Activated T-cell treated with anti-CD3 and anti-CD28 coated beads, Interleukin-2, amount 50 U/mL, for 4 hours (primary cell): ENCODE measurements at regions not wholly inside any gene's neighbourhood (a gene's known extent, or its start where the extent isn't known, plus 50 kb on each side); places are given as distances from the start of the nearest gene placed in this dataset.
A peak's percentile ranks its signal among the peaks of the same experiment; 100 is the strongest.

Experiments
- ATAC-seq, 2 donors: fragments of 200-7000 bp; cut with Tn5 transposase; one replicate each; pipeline ENCODE4 v1.10.0; 2021
- DNase-seq: peaks from one replicate; pipeline ENCODE4 v3.0.0-alpha.2; 2020
- H3K27me3 Mint-ChIP-seq: one replicate; pipeline ENCODE4 v1.8.0; 2021; ENCODE audit warnings: low read depth, mixed read lengths
- H3K36me3 Mint-ChIP-seq: one replicate; pipeline ENCODE4 v1.8.0; 2022; ENCODE audit warnings: mixed read lengths; ENCODE audit not compliant: insufficient read depth
- H3K4me1 Mint-ChIP-seq: one replicate; pipeline ENCODE4 v1.8.0; 2021; ENCODE audit warnings: low read depth, mixed read lengths
- H3K4me3 Mint-ChIP-seq: one replicate; pipeline ENCODE4 v1.8.0; 2021; ENCODE audit warnings: mild to moderate bottlenecking, moderate library complexity, mixed read lengths
- H3K9me3 Mint-ChIP-seq: one replicate; pipeline ENCODE4 v1.8.0; 2021; ENCODE audit warnings: mixed read lengths

GRCh38 chr4:138964716-138965426 is 50.7 kb upstream of the NOCT start:
- H3K9me3 Mint-ChIP-seq = no peaks in the 10 kb centered on the region
- ATAC-seq (no peak), DNase-seq (no peak)
- no peaks in the 10 kb centered on the region for H3K27me3 Mint-ChIP-seq
- H3K36me3 Mint-ChIP-seq = no peaks in the 10 kb centered on the region
- no peaks in the 10 kb centered on the region for H3K4me1 Mint-ChIP-seq
- no peak overlapping the region for H3K4me3 Mint-ChIP-seq

GRCh38 chr4:138963412-138963811 is 52.2 kb upstream of the NOCT start:
- Mint-ChIP-seq H3K4me1 (no peaks in the 10 kb centered on the region), H3K36me3 (no peaks in the 10 kb centered on the region), H3K4me3 (no peak overlapping the region), H3K9me3 (no peaks in the 10 kb centered on the region), H3K27me3 (peaks cover 1% of the 10 kb centered on the region)
- DNase-seq = no peak
- ATAC-seq = no peak

DNA sequence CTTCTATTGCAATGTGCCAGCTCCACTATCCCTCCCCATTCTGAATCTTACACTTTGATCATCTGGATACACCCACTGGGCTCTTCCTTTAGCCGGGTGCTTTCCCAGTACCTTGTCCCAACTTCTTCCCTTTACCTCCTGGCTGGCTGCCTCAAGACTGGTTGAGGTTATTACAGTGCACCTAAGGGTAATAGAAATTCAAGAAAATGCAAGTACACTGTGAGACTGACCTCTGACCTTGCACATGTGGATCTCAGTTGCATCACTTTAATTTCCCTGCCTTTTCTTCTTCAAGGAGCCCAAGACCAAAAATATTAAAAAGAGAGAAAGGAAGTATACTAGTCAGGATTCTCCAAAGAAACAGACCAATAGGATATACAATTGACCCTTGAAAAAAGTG is 53.9 kb upstream of the NOCT start:
- no peak for DNase-seq
- Mint-ChIP-seq H3K36me3 (no peaks in the 10 kb centered on the region), H3K4me3 (no peak overlapping the region), H3K27me3 (peaks cover 7% of the 10 kb centered on the region), H3K9me3 (no peaks in the 10 kb centered on the region), H3K4me1 (no peaks in the 10 kb centered on the region)
- no peak for ATAC-seq

GRCh38 chr4:138961129-138961528 is 54.5 kb upstream of the NOCT start:
- Mint-ChIP-seq H3K4me3 (no peak overlapping the region), H3K27me3 (peaks cover 7% of the 10 kb centered on the region), H3K36me3 (no peaks in the 10 kb centered on the region), H3K4me1 (no peaks in the 10 kb centered on the region), H3K9me3 (no peaks in the 10 kb centered on the region)
- no peak for DNase-seq
- no peak for ATAC-seq

DNA sequence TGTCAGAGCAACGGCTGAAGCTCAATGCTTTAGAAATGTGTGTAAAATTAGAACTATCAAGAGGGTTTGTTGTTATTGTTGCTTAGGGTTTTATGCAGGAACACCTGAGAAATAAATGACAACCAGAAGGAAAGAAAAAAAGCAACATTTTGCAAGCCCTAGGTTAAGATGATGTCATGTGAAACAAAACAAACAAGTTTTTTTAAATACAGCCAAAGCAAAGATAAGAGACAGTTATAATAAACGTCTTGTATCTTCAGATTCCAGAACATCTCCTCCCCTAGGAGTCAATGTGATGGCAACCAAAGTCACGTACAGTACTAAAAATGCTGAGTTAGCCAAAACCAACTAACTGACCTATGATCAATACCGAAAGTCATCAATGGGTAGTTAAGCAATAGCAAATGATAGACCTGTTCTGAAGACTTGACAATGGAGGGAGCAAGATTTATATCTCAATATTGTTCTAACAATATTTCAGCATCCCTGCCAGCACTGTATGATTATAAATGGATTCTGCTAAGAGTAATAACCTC is 55.3 kb upstream of the NOCT start:
- H3K4me3 Mint-ChIP-seq = no peak overlapping the region
- ATAC-seq (no peak), DNase-seq (no peak)
- H3K36me3 Mint-ChIP-seq = no peaks in the 10 kb centered on the region
- H3K27me3 Mint-ChIP-seq = peaks cover 7% of the 10 kb centered on the region
- H3K4me1 Mint-ChIP-seq = no peaks in the 10 kb centered on the region
- H3K9me3 Mint-ChIP-seq = no peaks in the 10 kb centered on the region

DNA sequence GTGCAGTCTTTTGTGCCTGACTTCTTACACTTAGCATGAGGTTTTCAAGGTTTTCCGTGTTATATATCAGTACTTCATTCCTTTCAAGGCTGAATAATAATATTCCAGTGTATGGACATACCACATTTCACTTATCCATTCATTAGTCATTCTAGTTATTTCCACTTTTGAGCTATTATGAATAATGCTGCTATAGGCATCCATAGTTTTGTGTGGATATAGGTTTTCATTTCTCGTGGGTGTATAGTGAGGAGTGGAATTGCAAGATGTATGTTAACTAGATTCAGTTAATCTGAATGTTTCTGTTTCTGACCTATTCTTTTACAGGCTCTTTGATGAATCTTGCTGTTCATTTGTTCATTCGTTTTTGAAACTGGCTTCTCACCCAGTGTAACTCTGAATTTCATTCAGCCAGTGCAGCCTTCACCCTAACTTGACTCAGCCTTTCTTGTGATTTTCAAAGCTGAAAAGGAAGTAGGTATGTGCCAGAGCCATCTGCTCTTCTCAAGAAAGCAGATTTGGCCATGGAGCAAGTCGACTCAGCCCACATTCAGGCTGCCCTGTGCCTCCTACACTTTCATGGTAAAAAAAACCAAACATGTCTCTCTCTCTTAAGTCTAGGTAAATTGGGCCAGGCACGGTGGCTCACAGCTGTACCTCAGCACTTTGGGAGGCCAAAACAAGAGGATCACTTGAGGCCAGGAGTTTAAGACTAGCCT is 56.3 kb upstream of the NOCT start:
- ATAC-seq = no peak
- H3K36me3 Mint-ChIP-seq = no peaks in the 10 kb centered on the region

DNA sequence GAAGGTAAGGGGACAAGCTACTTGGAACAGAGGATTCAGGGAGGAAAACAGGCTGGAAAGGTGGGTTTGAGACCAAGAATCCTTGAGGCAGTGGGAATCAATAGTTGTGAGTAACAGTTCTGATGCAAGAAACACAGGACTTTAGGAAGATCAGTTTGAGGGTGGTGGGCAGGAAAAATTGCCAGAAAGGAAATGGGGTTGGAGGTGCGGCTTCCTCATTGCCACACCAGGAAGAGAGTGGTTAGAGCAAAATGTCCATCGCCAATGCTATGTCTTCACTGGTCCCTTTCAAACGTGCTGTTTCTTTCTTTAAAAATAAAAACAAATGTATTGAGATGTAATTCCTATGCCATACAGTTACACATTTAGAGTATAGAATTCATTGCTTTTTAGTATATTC is 57.1 kb upstream of the NOCT start:
- DNase-seq (no peak), ATAC-seq (no peak)
- Mint-ChIP-seq H3K4me1 (no peaks in the 10 kb centered on the region), H3K9me3 (no peaks in the 10 kb centered on the region), H3K27me3 (peaks cover 9% of the 10 kb centered on the region), H3K4me3 (no peak overlapping the region), H3K36me3 (no peaks in the 10 kb centered on the region)

More for the DNA sequence above, 56.3 kb upstream of the NOCT start:
- Mint-ChIP-seq H3K27me3 (peaks cover 9% of the 10 kb centered on the region), H3K9me3 (no peaks in the 10 kb centered on the region), H3K4me1 (no peaks in the 10 kb centered on the region), H3K4me3 (no peak overlapping the region)
- no peak for DNase-seq

DNA sequence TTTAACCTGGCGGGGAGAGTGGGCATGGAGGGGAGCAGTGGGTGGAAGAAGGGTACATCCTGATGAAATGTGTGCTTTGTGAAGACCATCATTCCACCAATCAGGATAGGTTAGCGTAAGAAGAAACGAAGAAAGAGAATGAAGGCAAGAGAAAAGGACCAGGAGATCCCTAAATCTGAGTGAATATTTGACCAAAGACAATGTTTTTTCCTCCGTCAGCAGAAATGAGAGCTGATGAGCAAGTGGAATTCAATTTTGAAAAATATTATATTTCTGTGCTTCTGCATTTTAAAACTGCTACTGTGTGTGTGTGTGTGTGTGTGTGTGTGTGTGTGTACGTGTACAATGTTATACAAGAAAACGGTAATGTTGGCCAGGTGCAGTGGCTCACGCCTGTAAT is 58.3 kb upstream of the NOCT start:
- DNase-seq = no peak
- Mint-ChIP-seq H3K36me3 (no peaks in the 10 kb centered on the region), H3K9me3 (no peaks in the 10 kb centered on the region), H3K4me1 (no peaks in the 10 kb centered on the region), H3K27me3 (peaks cover 9% of the 10 kb centered on the region), H3K4me3 (no peak overlapping the region)
- no peak for ATAC-seq

DNA sequence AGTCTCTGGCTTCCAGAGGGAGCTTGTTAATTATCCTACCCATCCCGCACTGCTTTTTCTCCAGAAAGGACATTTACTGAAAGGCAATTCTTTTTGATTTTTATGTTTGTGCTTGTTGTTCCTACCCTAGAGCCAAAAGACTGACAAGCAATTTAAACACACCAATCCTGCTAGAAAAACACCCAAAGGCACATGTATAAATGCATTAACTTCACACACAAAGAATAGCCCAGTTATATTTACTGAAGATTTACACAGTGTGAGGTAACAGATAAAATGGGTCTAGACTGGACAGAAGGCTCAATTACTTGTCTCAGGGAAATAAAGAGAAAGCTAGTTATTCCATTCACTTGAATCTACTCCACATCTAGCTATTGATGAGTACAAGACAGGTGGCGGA is 61.2 kb upstream of the NOCT start:
- DNase-seq (no peak), ATAC-seq (no peak)
- no peak overlapping the region for H3K4me3 Mint-ChIP-seq

DNA sequence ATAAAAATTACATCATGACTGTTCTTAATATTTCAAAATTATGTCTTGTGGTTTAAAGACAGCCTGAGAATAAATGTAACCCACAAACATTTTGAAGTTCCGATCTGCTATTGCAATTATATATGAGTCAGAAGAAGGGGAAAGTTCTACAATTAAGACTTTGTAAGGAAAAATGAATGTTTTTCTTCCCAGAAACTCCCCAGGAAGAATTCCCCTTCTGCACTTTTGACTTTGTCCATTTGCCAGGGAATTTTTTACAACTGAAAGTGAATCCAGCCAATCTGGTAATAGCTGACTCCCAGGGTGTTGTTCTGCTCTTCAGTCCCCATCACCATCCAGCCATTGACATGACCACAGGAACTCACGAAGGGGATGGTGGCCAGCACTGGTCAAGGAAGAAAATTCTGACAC is 61.6 kb upstream of the NOCT start:
- peaks cover 9% of the 10 kb centered on the region for H3K27me3 Mint-ChIP-seq
- DNase-seq (no peak), ATAC-seq (no peak)
- H3K4me3 Mint-ChIP-seq = no peak overlapping the region
- no peaks in the 10 kb centered on the region for H3K9me3 Mint-ChIP-seq
- no peaks in the 10 kb centered on the region for H3K36me3 Mint-ChIP-seq
- no peaks in the 10 kb centered on the region for H3K4me1 Mint-ChIP-seq

More for the DNA sequence above, 61.2 kb upstream of the NOCT start:
- peaks cover 9% of the 10 kb centered on the region for H3K27me3 Mint-ChIP-seq
- no peaks in the 10 kb centered on the region for H3K36me3 Mint-ChIP-seq
- H3K4me1 Mint-ChIP-seq = no peaks in the 10 kb centered on the region
- H3K9me3 Mint-ChIP-seq = no peaks in the 10 kb centered on the region

DNA sequence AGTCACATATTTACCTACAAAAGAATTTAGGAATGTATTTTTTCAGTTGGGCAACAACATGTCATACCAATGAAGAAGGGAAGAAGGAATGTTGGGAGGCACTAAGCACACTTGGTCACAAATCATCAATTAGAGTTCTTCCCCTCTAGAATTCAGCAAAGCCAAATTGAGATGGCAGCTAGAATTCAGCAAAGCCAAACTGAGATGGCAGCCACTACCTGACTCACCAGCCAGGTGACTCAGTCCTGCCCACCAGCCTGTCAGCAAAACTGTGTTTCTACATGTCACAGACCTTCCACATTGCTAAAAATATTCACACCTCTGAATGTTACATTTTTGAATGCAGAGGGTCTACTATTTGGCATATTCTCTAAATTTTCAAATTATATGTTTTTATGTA is 63.2 kb upstream of the NOCT start:
- no peak overlapping the region for H3K4me3 Mint-ChIP-seq
- no peaks in the 10 kb centered on the region for H3K36me3 Mint-ChIP-seq
- DNase-seq (peak; percentile 7), ATAC-seq (peak; percentile 55 to 83)
- peaks cover 5% of the 10 kb centered on the region for H3K27me3 Mint-ChIP-seq
- H3K9me3 Mint-ChIP-seq = no peaks in the 10 kb centered on the region
- H3K4me1 Mint-ChIP-seq = no peaks in the 10 kb centered on the region

- no peaks in the 10 kb centered on the region for H3K9me3 Mint-ChIP-seq
- no peaks in the 10 kb centered on the region for H3K36me3 Mint-ChIP-seq
- no peaks in the 10 kb centered on the region for H3K4me1 Mint-ChIP-seq
- H3K4me3 Mint-ChIP-seq = no peak overlapping the region
- no peak for DNase-seq
- H3K27me3 Mint-ChIP-seq = peaks cover 2% of the 10 kb centered on the region
- no peak for ATAC-seq
These were observed 63.8 kb upstream of the NOCT start for GRCh38 chr4:138951764-138952163.

- Mint-ChIP-seq H3K4me3 (no peak overlapping the region), H3K36me3 (no peaks in the 10 kb centered on the region), H3K9me3 (no peaks in the 10 kb centered on the region), H3K4me1 (no peaks in the 10 kb centered on the region), H3K27me3 (peaks cover under 1% of the 10 kb centered on the region)
- DNase-seq (no peak), ATAC-seq (no peak)
These were observed 65.7 kb upstream of the NOCT start for GRCh38 chr4:138949866-138950265.

- no peak for ATAC-seq
- H3K9me3 Mint-ChIP-seq = no peaks in the 10 kb centered on the region
These were observed 66.7 kb upstream of the NOCT start for GRCh38 chr4:138948918-138949317.

DNA sequence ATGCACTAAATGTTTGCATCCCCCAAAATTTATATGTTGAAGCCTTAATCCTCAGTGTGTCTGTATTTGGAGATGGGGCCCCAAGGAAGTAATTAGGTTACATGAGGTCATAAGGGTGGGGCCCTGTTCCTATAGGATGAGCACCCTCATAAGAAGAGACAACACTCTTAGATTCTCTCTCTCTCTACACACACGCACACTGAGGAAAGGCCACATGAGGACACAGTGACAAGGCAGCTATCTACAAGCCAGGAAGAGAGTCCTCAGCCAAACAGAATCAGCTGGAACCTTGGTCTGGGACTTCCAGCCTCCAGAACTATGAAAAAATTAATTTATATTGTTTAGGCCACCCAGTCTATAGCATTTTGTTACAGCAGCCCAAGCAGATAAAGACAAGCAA is 69.3 kb upstream of the NOCT start:
- Mint-ChIP-seq H3K36me3 (no peaks in the 10 kb centered on the region), H3K4me3 (no peak overlapping the region), H3K9me3 (no peaks in the 10 kb centered on the region), H3K27me3 (peaks cover 3% of the 10 kb centered on the region), H3K4me1 (no peaks in the 10 kb centered on the region)
- no peak for ATAC-seq
- no peak for DNase-seq

More at GRCh38 chr4:138948918-138949317, 66.7 kb upstream of the NOCT start:
- Mint-ChIP-seq H3K4me1 (no peaks in the 10 kb centered on the region), H3K27me3 (no peaks in the 10 kb centered on the region), H3K4me3 (no peak overlapping the region), H3K36me3 (no peaks in the 10 kb centered on the region)
- DNase-seq = no peak
